ENCODE measurements at regions not wholly inside any gene's neighbourhood (a gene's known extent, or its start where the extent isn't known, plus 50 kb on each side); places are given as distances from the start of the nearest gene placed in this dataset.
A peak's percentile ranks its signal among the peaks of the same experiment; 100 is the strongest.

DNA sequence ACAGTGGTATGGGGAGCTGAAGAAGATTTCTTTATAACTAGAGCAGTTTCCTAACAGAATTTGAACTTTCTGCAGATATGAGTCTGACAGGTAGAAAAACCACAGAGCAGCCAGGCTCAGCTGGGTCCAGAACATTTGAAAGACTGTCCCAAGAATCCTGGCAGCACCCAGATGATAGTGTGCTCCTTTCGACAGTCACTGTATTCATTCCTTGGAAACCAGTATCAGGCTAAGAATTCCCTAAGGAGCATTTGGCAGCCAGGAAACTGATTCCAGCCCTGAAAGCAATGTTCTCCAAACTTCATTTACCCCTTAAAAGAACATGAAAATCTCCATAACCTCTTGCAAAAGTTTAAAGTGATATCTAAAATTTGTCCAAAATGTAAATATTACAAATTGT is 123.0 kb upstream of the MTAP start:
- DNase-seq: no peak

DNA sequence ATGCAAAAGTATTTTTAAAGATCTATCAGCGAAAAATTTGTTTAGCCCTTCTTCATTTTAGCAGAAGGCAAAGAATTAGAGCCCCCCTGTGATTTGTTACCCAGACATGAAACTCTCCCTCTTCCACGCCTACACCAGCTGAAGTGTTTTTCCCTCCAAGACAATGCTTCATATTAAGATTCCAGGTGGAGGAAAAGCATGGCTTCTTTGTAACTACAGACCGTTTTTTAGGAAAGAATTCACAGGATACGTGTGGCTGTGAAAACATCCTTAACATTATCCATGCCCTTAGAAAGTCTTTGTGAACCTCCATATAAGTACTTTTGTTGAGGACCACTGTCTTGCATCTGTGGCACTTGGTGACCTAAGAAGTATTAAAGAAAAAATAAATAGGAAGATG is 121.8 kb upstream of the MTAP start:
- no peaks in the 10 kb centered on the region for H3K27me3 Mint-ChIP-seq (ENCODE audit: low read depth)
- no peak overlapping the region for H3K27ac Mint-ChIP-seq
- H3K4me1 Mint-ChIP-seq (ENCODE audit: low read depth): peaks cover 45% of the 10 kb centered on the region
- no peak for DNase-seq
- intact Hi-C loops (cut with micrococcal nuclease): loop anchor here (10.0 kb wide), 2 partner anchors 374 to 996 kb away; partner anchors contain the start of gene FOCAD
- CTCF ChIA-PET: no interaction called here
- H3K4me3 Mint-ChIP-seq: no peak overlapping the region
- H3K36me3 Mint-ChIP-seq (ENCODE audit: low read depth): no peaks in the 10 kb centered on the region
- no peaks in the 10 kb centered on the region for H3K9me3 Mint-ChIP-seq

More for the DNA sequence above, 123.0 kb upstream of the MTAP start:
- H3K4me3 Mint-ChIP-seq: no peak overlapping the region
- intact Hi-C loops (cut with micrococcal nuclease): no loop called here
- no peaks in the 10 kb centered on the region for H3K27me3 Mint-ChIP-seq (ENCODE audit: low read depth)
- H3K27ac Mint-ChIP-seq: no peak overlapping the region
- H3K4me1 Mint-ChIP-seq (ENCODE audit: low read depth): peaks cover 36% of the 10 kb centered on the region
- no peaks in the 10 kb centered on the region for H3K36me3 Mint-ChIP-seq (ENCODE audit: low read depth)
- CTCF ChIA-PET: no interaction called here
- H3K9me3 Mint-ChIP-seq: no peaks in the 10 kb centered on the region

DNA sequence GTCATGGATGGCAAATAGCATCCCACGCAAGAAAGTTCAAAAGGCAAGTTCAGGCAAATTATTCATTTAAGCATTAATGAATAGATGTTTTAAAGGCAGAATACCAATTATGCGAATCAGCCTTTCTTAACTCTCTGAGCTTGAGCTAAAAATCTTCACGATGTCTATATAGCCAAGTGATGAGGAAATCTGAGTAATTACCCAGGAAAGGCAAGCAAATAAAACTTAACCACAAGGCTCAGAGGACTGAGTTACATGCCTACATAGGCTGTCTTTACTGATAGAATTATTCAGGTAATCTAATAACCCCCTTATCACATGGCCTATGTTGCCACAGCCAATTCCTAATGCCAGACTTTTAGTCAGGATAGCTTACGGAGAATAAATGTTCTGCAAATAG is 120.8 kb upstream of the MTAP start:
- no peak for DNase-seq
- CTCF ChIA-PET: interaction anchor here (0.7 to 0.8 kb wide), 2 partner anchors 27 to 131 kb away, joined by 3 to 4 read pairs; no protein-coding TSS in a partner anchor
- H3K4me1 Mint-ChIP-seq (ENCODE audit: low read depth): peaks cover 51% of the 10 kb centered on the region
- no peaks in the 10 kb centered on the region for H3K9me3 Mint-ChIP-seq
- H3K36me3 Mint-ChIP-seq (ENCODE audit: low read depth): no peaks in the 10 kb centered on the region
- intact Hi-C loops (cut with micrococcal nuclease): loop anchor here (10.0 kb wide), 2 partner anchors 373 to 997 kb away; partner anchors contain the start of gene FOCAD
- no peaks in the 10 kb centered on the region for H3K27me3 Mint-ChIP-seq (ENCODE audit: low read depth)
- H3K27ac Mint-ChIP-seq: no peak overlapping the region
- H3K4me3 Mint-ChIP-seq: no peak overlapping the region

DNA sequence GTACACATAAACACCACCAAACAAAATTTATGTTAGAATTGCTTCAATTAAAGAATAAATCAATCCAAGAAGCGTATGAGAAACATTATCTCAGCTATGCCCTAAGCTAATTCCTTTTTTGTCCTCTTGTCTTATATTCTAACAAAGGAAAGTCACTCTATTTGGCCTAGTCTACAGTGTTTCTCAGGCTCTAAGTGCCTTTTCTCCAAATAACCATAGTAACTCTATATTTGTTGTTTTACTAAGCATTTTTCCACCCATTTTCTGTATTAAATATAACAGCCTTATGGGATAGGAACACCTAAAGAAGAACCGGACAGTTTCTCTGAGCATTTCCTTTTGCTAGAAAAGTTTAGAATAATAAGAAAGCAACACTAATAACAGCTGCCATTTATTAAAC is 120.1 kb upstream of the MTAP start:
- no peak for DNase-seq
- intact Hi-C loops (cut with micrococcal nuclease): loop anchor here (10.0 kb wide), 2 partner anchors 372 to 998 kb away; partner anchors contain the start of gene FOCAD

GRCh38 chr9:21682981-21683380 is 119.5 kb upstream of the MTAP start:
- no peak for DNase-seq
- Mint-ChIP-seq H3K27me3 (ENCODE audit: low read depth) (no peaks in the 10 kb centered on the region), H3K4me1 (ENCODE audit: low read depth) (peaks cover 59% of the 10 kb centered on the region), H3K36me3 (ENCODE audit: low read depth) (no peaks in the 10 kb centered on the region), H3K4me3 (no peak overlapping the region), H3K27ac (no peak overlapping the region), H3K9me3 (no peaks in the 10 kb centered on the region)
- intact Hi-C loops (cut with micrococcal nuclease): loop anchor here (1.0 to 10.0 kb wide), 3 partner anchors 27 to 998 kb away; partner anchors contain the start of gene FOCAD
- CTCF ChIA-PET: interaction anchor here (0.5 to 2.4 kb wide), 4 partner anchors 26 to 244 kb away, joined by 3 to 10 read pairs (median 4); no protein-coding TSS in a partner anchor

More for the DNA sequence above, 120.1 kb upstream of the MTAP start:
- H3K4me1 Mint-ChIP-seq (ENCODE audit: low read depth): peaks cover 58% of the 10 kb centered on the region
- H3K27ac Mint-ChIP-seq: no peak overlapping the region
- CTCF ChIA-PET: interaction anchor here (0.5 to 1.2 kb wide), 4 partner anchors 106 to 243 kb away, joined by 3 to 4 read pairs (median 4); no protein-coding TSS in a partner anchor
- no peaks in the 10 kb centered on the region for H3K27me3 Mint-ChIP-seq (ENCODE audit: low read depth)
- H3K4me3 Mint-ChIP-seq: no peak overlapping the region
- no peaks in the 10 kb centered on the region for H3K9me3 Mint-ChIP-seq
- no peaks in the 10 kb centered on the region for H3K36me3 Mint-ChIP-seq (ENCODE audit: low read depth)

GRCh38 chr9:21683484-21684175 is 118.8 kb upstream of the MTAP start:
- intact Hi-C loops (cut with micrococcal nuclease): loop anchor here (1.0 to 10.0 kb wide), 6 partner anchors 27 to 999 kb away; partner anchors contain the start of gene FOCAD
- Mint-ChIP-seq H3K36me3 (ENCODE audit: low read depth) (no peaks in the 10 kb centered on the region), H3K9me3 (no peaks in the 10 kb centered on the region), H3K4me1 (ENCODE audit: low read depth) (peaks cover 64% of the 10 kb centered on the region), H3K4me3 (no peak overlapping the region), H3K27me3 (ENCODE audit: low read depth) (no peaks in the 10 kb centered on the region), H3K27ac (no peak overlapping the region)
- no peak for DNase-seq
- CTCF ChIA-PET: interaction anchor here (1.0 to 2.4 kb wide), 3 partner anchors 11 to 107 kb away, joined by 3 to 10 read pairs (median 3); no protein-coding TSS in a partner anchor

DNA sequence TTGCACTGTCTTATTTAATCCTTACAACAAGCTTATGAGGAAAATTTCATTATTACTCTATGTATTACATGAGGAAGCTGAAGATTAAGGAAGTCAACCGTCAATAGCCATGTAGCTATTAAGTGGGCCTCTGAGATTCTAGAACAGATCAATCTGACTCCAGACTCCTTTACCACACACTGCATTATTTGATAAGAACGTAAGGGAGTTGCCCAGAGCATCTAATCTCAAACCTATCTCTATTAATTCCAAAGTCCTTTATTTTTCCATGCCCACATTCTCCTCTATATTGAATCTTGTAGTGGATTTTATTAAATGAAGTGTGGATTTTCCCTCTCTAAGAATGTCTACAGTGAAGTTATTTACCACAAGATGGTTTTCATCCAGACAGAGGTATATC is 118.2 kb upstream of the MTAP start:
- no peak for DNase-seq
- H3K27ac Mint-ChIP-seq: peak overlapping the region; percentile 73
- no peak overlapping the region for H3K4me3 Mint-ChIP-seq
- H3K4me1 Mint-ChIP-seq (ENCODE audit: low read depth): peaks cover 70% of the 10 kb centered on the region
- no peaks in the 10 kb centered on the region for H3K9me3 Mint-ChIP-seq
- H3K36me3 Mint-ChIP-seq (ENCODE audit: low read depth): no peaks in the 10 kb centered on the region
- CTCF ChIA-PET: interaction anchor here (1.0 to 2.4 kb wide), 2 partner anchors 11 to 24 kb away, joined by 3 to 10 read pairs; no protein-coding TSS in a partner anchor
- intact Hi-C loops (cut with micrococcal nuclease): loop anchor here (2.0 to 10.0 kb wide), 5 partner anchors 27 to 999 kb away; partner anchors contain the start of gene FOCAD
- no peaks in the 10 kb centered on the region for H3K27me3 Mint-ChIP-seq (ENCODE audit: low read depth)

DNA sequence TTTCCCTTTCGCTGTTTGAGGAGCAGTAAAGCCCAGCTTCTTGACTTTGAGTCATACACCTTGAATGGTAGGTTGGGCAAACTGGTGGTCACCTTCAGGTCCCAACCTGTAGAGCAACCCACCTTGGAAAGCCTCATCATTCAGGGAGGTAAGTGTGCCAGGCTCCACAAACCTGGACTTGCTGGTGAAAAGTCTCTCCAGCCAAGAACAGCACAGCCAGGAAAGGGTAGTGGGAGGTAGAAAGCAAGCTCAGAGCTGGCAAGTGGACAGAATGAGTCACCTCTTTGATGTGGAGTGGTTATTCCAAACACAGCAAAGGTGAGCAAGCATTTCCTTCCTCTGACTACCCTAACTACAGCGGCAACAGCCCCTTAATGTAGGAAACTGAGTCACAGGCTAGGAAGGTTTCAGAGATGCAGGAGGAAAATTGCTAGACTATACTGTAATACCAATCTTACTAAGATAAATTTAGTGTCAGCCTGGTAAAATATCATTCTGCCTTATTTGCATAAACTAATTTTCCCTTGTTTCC is 117.5 kb upstream of the MTAP start:
- intact Hi-C loops (cut with micrococcal nuclease): loop anchor here (1.0 to 10.0 kb wide), 14 partner anchors 15 to 1686 kb away; partner anchors contain the start of genes FOCAD, HACD4 and KLHL9
- Mint-ChIP-seq H3K27ac (peak overlapping the region; percentile 73), H3K36me3 (ENCODE audit: low read depth) (no peaks in the 10 kb centered on the region), H3K27me3 (ENCODE audit: low read depth) (no peaks in the 10 kb centered on the region), H3K4me3 (no peak overlapping the region), H3K4me1 (ENCODE audit: low read depth) (peaks cover 76% of the 10 kb centered on the region), H3K9me3 (no peaks in the 10 kb centered on the region)
- peak; percentile 81 for DNase-seq
- CTCF ChIA-PET: interaction anchor here (2.4 kb wide), 1 partner anchor 24 kb away, joined by 10 read pairs; no protein-coding TSS in a partner anchor

- Mint-ChIP-seq H3K9me3 (no peaks in the 10 kb centered on the region), H3K27ac (peak overlapping the region; percentile 14), H3K36me3 (ENCODE audit: low read depth) (no peaks in the 10 kb centered on the region), H3K27me3 (ENCODE audit: low read depth) (no peaks in the 10 kb centered on the region), H3K4me3 (no peak overlapping the region), H3K4me1 (ENCODE audit: low read depth) (peaks cover 77% of the 10 kb centered on the region)
- intact Hi-C loops (cut with micrococcal nuclease): loop anchor here (1.0 to 10.0 kb wide), 14 partner anchors 15 to 1686 kb away; partner anchors contain the start of genes FOCAD, HACD4 and KLHL9
- DNase-seq: no peak
- CTCF ChIA-PET: interaction anchor here (2.4 kb wide), 1 partner anchor 23 kb away, joined by 10 read pairs; no protein-coding TSS in a partner anchor
Measured at GRCh38 chr9:21685502-21685901, 116.9 kb upstream of the MTAP start.

- Mint-ChIP-seq H3K36me3 (ENCODE audit: low read depth) (no peaks in the 10 kb centered on the region), H3K27ac (no peak overlapping the region), H3K4me1 (ENCODE audit: low read depth) (peaks cover 76% of the 10 kb centered on the region), H3K27me3 (ENCODE audit: low read depth) (no peaks in the 10 kb centered on the region), H3K9me3 (no peaks in the 10 kb centered on the region), H3K4me3 (no peak overlapping the region)
- DNase-seq: no peak
- CTCF ChIA-PET: no interaction called here
- intact Hi-C loops (cut with micrococcal nuclease): loop anchor here (5.0 to 10.0 kb wide), 3 partner anchors 349 to 1002 kb away; partner anchors contain the start of genes FOCAD and KLHL9
Measured at GRCh38 chr9:21686738-21687137, 115.7 kb upstream of the MTAP start.

DNA sequence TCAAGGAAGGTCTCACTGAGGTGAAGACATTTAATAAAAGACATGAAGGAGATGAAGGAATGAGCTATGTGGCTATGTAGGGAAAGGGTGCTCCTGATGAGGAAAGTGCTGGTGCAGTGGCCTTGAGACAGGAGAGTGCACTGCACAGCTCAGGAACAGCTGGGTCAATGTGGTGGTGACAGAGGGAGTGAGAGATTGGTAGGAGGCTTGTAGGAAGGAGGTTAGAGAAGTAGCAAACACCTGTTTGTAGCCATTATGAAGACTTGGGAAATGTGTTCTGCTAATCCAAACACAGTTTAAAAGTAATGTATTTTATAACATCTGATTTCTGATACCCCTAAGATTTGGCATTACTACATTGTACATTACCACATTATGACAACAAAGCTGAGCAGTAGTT is 115.1 kb upstream of the MTAP start:
- H3K27ac Mint-ChIP-seq: no peak overlapping the region
- CTCF ChIA-PET: interaction anchor here (0.6 to 1.3 kb wide), 2 partner anchors 22 to 417 kb away, joined by 3 to 4 read pairs; no protein-coding TSS in a partner anchor
- peaks cover 72% of the 10 kb centered on the region for H3K4me1 Mint-ChIP-seq (ENCODE audit: low read depth)
- no peak overlapping the region for H3K4me3 Mint-ChIP-seq
- no peaks in the 10 kb centered on the region for H3K36me3 Mint-ChIP-seq (ENCODE audit: low read depth)
- H3K9me3 Mint-ChIP-seq: no peaks in the 10 kb centered on the region
- no peaks in the 10 kb centered on the region for H3K27me3 Mint-ChIP-seq (ENCODE audit: low read depth)
- intact Hi-C loops (cut with micrococcal nuclease): loop anchor here (5.0 to 10.0 kb wide), 3 partner anchors 350 to 1003 kb away; partner anchors contain the start of genes FOCAD and KLHL9
- no peak for DNase-seq
